ENCODE measurements at regions not wholly inside any gene's neighbourhood (a gene's known extent, or its start where the extent isn't known, plus 50 kb on each side); places are given as distances from the start of the nearest gene placed in this dataset.
A peak's percentile ranks its signal among the peaks of the same experiment; 100 is the strongest.

- Histone ChIP-seq H3K4me3 (ENCODE audit: control insufficient read depth in 2 of 3, extremely low read depth in 1 of 3, insufficient read depth in 2 of 3, low read depth in 1 of 3, low read length in 3 of 3) (no peak overlapping the region), H3K36me3 (ENCODE audit: control insufficient read depth in 2 of 2, extremely low read depth in 1 of 2, insufficient read depth in 2 of 2, low read length in 2 of 2) (no peaks in the 10 kb centered on the region), H3K9me3 (ENCODE audit: control insufficient read depth, low read depth, low read length) (no peaks in the 10 kb centered on the region), H3K4me1 (ENCODE audit: control insufficient read depth, extremely low read depth, insufficient read depth, low read length) (peaks cover 19% of the 10 kb centered on the region), H3K27ac (ENCODE audit: control insufficient read depth, insufficient read depth, low read length) (no peak overlapping the region), H3K4me2 (ENCODE audit: control insufficient read depth, extremely low read depth, insufficient read depth, low read depth, low read length) (peak overlapping the region; percentile 41), H3K9me1 (ENCODE audit: control insufficient read depth, extremely low read depth, insufficient read depth, low read length) (no peaks in the 10 kb centered on the region), H3K79me2 (ENCODE audit: control insufficient read depth, insufficient read depth, low read length) (no peaks in the 10 kb centered on the region), H4K20me1 (ENCODE audit: control insufficient read depth, extremely low read depth, insufficient read depth, low read length) (no peaks in the 10 kb centered on the region), H3K9ac (ENCODE audit: control insufficient read depth, extremely low read depth, insufficient read depth, low read length) (no peak overlapping the region), H2AFZ (ENCODE audit: control insufficient read depth, low read length) (peak overlapping the region; percentile 49), H3K27me3 (ENCODE audit: control insufficient read depth, extremely low read depth, insufficient read depth, low read length) (no peaks in the 10 kb centered on the region)
- no peak for DNase-seq (ENCODE audit: low read depth, low spot score)
- dilution Hi-C loops (cut with MboI; ENCODE audit: extremely low pct_ligation_motif_present, low sequenced_read_pairs) = no loop called here
- TF ChIP-seq EZH2 (IDR thresholded peaks at IDR 0.05; ENCODE audit: low read length) (no peak), CTCF (optimal IDR thresholded peaks at IDR 0.05 in 1 of 3, IDR thresholded peaks at IDR 0.05 in 1 of 3, conservative IDR thresholded peaks at IDR 0.05 in 1 of 3; ENCODE audit: extremely low read depth in 1 of 3, insufficient read depth in 2 of 3, low read length in 3 of 3) (no peak)
- FAIRE-seq = peak; percentile 83
Observed at GRCh38 chr9:108104991-108105390, 615.4 kb upstream of the KLF4 start.

- peaks cover 19% of the 10 kb centered on the region for H3K4me1 ChIP-seq (ENCODE audit: control insufficient read depth, extremely low read depth, insufficient read depth, low read length)
Observed at GRCh38 chr9:108103046-108103693, 613.6 kb upstream of the KLF4 start.

More at GRCh38 chr9:108103046-108103693, 613.6 kb upstream of the KLF4 start:
- dilution Hi-C loops (cut with MboI; ENCODE audit: extremely low pct_ligation_motif_present, low sequenced_read_pairs) = no loop called here
- H3K79me2 ChIP-seq (ENCODE audit: control insufficient read depth, insufficient read depth, low read length) = no peaks in the 10 kb centered on the region
- H3K4me2 ChIP-seq (ENCODE audit: control insufficient read depth, extremely low read depth, insufficient read depth, low read depth, low read length) = no peak overlapping the region
- DNase-seq (ENCODE audit: low read depth, low spot score) (no peak), FAIRE-seq (peak; percentile 53)
- H3K36me3 ChIP-seq (ENCODE audit: control insufficient read depth in 2 of 2, extremely low read depth in 1 of 2, insufficient read depth in 2 of 2, low read length in 2 of 2) = no peaks in the 10 kb centered on the region
- H3K9me3 ChIP-seq (ENCODE audit: control insufficient read depth, low read depth, low read length) = no peaks in the 10 kb centered on the region
- H3K27me3 ChIP-seq (ENCODE audit: control insufficient read depth, extremely low read depth, insufficient read depth, low read length) = no peaks in the 10 kb centered on the region
- H4K20me1 ChIP-seq (ENCODE audit: control insufficient read depth, extremely low read depth, insufficient read depth, low read length) = no peaks in the 10 kb centered on the region
- TF ChIP-seq CTCF (optimal IDR thresholded peaks at IDR 0.05 in 1 of 3, IDR thresholded peaks at IDR 0.05 in 1 of 3, conservative IDR thresholded peaks at IDR 0.05 in 1 of 3; ENCODE audit: extremely low read depth in 1 of 3, insufficient read depth in 2 of 3, low read length in 3 of 3) (no peak), EZH2 (IDR thresholded peaks at IDR 0.05; ENCODE audit: low read length) (no peak)
- H3K27ac ChIP-seq (ENCODE audit: control insufficient read depth, insufficient read depth, low read length) = no peak overlapping the region
- no peak overlapping the region for H3K9ac ChIP-seq (ENCODE audit: control insufficient read depth, extremely low read depth, insufficient read depth, low read length)
- H3K9me1 ChIP-seq (ENCODE audit: control insufficient read depth, extremely low read depth, insufficient read depth, low read length) = no peaks in the 10 kb centered on the region
- H3K4me3 ChIP-seq (ENCODE audit: control insufficient read depth in 2 of 3, extremely low read depth in 1 of 3, insufficient read depth in 2 of 3, low read depth in 1 of 3, low read length in 3 of 3) = no peak overlapping the region
- H2AFZ ChIP-seq (ENCODE audit: control insufficient read depth, low read length) = no peak overlapping the region

Measured in keratinocyte (primary cell).